ENCODE measurements at regions not wholly inside any gene's neighbourhood (a gene's known extent, or its start where the extent isn't known, plus 50 kb on each side); places are given as distances from the start of the nearest gene placed in this dataset.

DNA sequence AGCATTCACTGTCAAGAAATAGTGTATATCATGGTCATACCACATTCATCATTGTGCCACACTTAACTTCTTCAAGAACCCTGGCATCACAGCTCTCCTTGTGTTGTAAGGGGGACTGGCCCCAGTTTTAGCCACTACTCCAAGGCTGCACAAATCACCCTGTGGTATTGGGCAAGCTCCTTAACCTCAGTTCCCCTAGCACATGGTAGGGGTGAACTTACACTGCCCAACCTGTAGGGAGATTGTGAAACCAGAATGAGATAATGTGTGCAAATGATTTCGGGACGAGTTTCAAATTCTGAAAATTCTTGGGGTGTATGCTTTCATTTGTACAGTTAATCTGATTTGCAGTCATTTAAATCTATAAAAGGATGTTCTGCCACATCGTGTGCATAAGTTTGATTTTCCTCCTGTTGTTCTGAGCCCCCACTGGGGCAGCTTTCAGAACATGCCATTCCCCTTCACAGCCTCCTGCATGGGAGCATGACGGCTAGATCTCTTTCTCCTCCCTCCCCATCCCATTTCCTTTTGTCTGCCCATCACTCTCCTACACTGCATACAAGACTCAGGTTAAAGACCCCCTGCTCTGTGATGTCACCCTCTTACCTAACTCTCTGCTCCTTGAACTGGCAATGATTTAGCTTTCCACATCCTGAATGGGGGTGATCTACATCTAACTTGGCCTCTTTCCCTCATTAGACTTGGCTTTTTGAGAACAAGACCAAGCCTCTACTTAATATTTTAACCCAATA lies 290.3 kb downstream of the CHRM3 start:
- Histone ChIP-seq H3K4me3 (no peak overlapping the region), H3K4me1 (ENCODE audit: low read depth) (no peaks in the 10 kb centered on the region), H3K36me3 (no peaks in the 10 kb centered on the region), H3K27me3 (no peaks in the 10 kb centered on the region), H3K9me3 (ENCODE audit: low read depth) (no peaks in the 10 kb centered on the region), H3K27ac (no peak overlapping the region)
- TF ChIP-seq, protein P1, sequence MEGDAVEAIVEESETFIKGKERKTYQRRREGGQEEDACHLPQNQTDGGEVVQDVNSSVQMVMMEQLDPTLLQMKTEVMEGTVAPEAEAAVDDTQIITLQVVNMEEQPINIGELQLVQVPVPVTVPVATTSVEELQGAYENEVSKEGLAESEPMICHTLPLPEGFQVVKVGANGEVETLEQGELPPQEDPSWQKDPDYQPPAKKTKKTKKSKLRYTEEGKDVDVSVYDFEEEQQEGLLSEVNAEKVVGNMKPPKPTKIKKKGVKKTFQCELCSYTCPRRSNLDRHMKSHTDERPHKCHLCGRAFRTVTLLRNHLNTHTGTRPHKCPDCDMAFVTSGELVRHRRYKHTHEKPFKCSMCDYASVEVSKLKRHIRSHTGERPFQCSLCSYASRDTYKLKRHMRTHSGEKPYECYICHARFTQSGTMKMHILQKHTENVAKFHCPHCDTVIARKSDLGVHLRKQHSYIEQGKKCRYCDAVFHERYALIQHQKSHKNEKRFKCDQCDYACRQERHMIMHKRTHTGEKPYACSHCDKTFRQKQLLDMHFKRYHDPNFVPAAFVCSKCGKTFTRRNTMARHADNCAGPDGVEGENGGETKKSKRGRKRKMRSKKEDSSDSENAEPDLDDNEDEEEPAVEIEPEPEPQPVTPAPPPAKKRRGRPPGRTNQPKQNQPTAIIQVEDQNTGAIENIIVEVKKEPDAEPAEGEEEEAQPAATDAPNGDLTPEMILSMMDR (IDR thresholded peaks at IDR 0.05; ENCODE audit: low read depth, low read length) = no peak
- DNase-seq (ENCODE audit: low read depth in 1 of 2, low spot score in 1 of 2) = no peak

DNA sequence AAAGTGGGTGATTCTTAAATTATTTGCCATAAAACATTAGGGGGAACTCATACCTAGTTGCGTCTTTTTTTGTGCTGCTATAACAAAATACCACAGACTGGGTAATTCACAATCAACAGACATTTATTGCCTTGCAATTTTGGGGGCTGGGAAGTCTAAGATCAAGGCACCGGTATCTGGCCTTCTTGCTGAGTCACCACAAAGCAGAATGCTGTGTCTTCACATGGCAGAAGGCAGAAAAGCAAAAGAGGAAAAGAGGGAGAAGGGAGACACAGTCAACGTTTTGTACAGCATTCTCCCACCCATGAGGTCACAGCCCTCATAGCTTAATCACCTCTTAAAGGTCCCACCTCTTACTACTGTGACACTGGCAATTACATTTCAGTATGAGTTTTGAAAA lies 291.0 kb downstream of the CHRM3 start:
- H3K4me1 ChIP-seq (ENCODE audit: low read depth) = no peaks in the 10 kb centered on the region
- no peaks in the 10 kb centered on the region for H3K9me3 ChIP-seq (ENCODE audit: low read depth)
- TF ChIP-seq, protein P1 (IDR thresholded peaks at IDR 0.05; ENCODE audit: low read depth, low read length) = no peak
- H3K27me3 ChIP-seq = no peaks in the 10 kb centered on the region
- H3K27ac ChIP-seq = no peak overlapping the region
- no peak for DNase-seq (ENCODE audit: low read depth in 1 of 2, low spot score in 1 of 2)
- no peaks in the 10 kb centered on the region for H3K36me3 ChIP-seq
- no peak overlapping the region for H3K4me3 ChIP-seq

DNA sequence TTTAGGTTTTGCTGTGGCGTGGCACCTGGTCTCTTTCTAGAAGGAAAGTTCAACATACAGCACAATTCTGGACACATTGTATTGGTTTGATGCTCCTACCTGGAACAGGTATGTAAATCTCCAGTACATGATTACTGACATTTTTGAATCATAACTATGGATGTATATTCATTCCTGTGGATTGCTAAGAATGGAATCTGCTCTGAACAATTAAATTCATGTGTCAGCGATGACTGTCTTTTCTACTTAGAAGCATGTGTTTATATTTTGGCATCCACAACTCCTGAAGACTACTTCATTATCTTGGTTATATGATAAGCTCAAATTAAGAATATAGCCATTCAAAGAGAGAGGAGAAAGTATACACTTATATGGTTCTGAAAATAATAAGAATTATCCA lies 291.8 kb downstream of the CHRM3 start:
- DNase-seq (ENCODE audit: low read depth in 1 of 2, low spot score in 1 of 2) = no peak
- no peak overlapping the region for H3K4me3 ChIP-seq
- no peaks in the 10 kb centered on the region for H3K4me1 ChIP-seq (ENCODE audit: low read depth)
- no peaks in the 10 kb centered on the region for H3K36me3 ChIP-seq
- TF ChIP-seq, protein P1 (IDR thresholded peaks at IDR 0.05; ENCODE audit: low read depth, low read length) = no peak
- H3K27ac ChIP-seq = no peak overlapping the region
- no peaks in the 10 kb centered on the region for H3K27me3 ChIP-seq
- H3K9me3 ChIP-seq (ENCODE audit: low read depth) = no peaks in the 10 kb centered on the region

- no peaks in the 10 kb centered on the region for H3K4me1 ChIP-seq (ENCODE audit: low read depth)
- no peak for DNase-seq (ENCODE audit: low read depth in 1 of 2, low spot score in 1 of 2)
- H3K4me3 ChIP-seq = no peak overlapping the region
- H3K36me3 ChIP-seq = no peaks in the 10 kb centered on the region
- no peak overlapping the region for H3K27ac ChIP-seq
- TF ChIP-seq, protein P1 (IDR thresholded peaks at IDR 0.05; ENCODE audit: low read depth, low read length) = no peak
- no peaks in the 10 kb centered on the region for H3K9me3 ChIP-seq (ENCODE audit: low read depth)
- no peaks in the 10 kb centered on the region for H3K27me3 ChIP-seq
Observed at GRCh38 chr1:239682046-239682445, 295.7 kb downstream of the CHRM3 start.

DNA sequence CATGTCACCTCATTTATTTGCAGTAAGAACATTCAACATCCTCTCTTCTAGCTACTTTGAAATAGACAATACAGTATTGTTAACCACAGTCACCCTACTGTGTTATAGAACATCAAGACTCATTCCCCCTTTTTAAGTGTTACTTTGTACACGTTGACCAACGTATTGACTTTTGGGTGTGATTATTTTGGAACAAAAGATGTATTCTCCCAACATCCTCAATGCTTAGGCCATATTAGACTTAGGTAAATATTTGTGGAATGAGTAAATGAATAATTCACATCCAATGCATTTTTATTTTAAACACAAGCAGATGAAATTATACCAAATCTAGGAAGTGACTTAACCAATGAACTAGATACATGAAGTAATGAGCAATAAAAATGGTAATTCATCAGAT lies 296.6 kb downstream of the CHRM3 start:
- Histone ChIP-seq H3K27ac (no peak overlapping the region), H3K27me3 (no peaks in the 10 kb centered on the region), H3K36me3 (no peaks in the 10 kb centered on the region), H3K9me3 (ENCODE audit: low read depth) (no peaks in the 10 kb centered on the region), H3K4me3 (no peak overlapping the region), H3K4me1 (ENCODE audit: low read depth) (no peaks in the 10 kb centered on the region)
- TF ChIP-seq, protein P1 (IDR thresholded peaks at IDR 0.05; ENCODE audit: low read depth, low read length) = no peak
- no peak for DNase-seq (ENCODE audit: low read depth in 1 of 2, low spot score in 1 of 2)

Measured in cardiac muscle cell (in vitro differentiated cells and primary cell).